Neutrophil (primary cell): ENCODE measurements at regions not wholly inside any gene's neighbourhood (a gene's known extent, or its start where the extent isn't known, plus 50 kb on each side); places are given as distances from the start of the nearest gene placed in this dataset.

Experiments used
- H3K27ac ChIP-seq: fragments of 200-600 bp; sonication (generic); 2 replicates; pipeline ENCODE4 v1.5.1; 2016; ENCODE audit warnings: mild to moderate bottlenecking, moderate library complexity
- H3K27me3 ChIP-seq: fragments of 200-600 bp; sonication (generic); 2 replicates; pipeline ENCODE4 v1.6.0; 2016; ENCODE audit warnings: mild to moderate bottlenecking
- H3K36me3 ChIP-seq: fragments of 200-600 bp; sonication (generic); 2 replicates; pipeline ENCODE4 v1.5.1; 2017
- H3K4me1 ChIP-seq, 2 experiments: fragments of 200-600 bp in 1 of 2; sonication (generic) in 1 of 2; 1 replicate in 1 of 2; 2 replicates in 1 of 2; pipeline versions ENCODE4 v1.5.1 to v1.6.1; 2013 to 2016; ENCODE audit warnings: low read depth in 1 of 2, low read length in 1 of 2, mild to moderate bottlenecking in 1 of 2, moderate library complexity in 1 of 2; ENCODE audit not compliant: control insufficient read depth in 1 of 2, insufficient read depth in 1 of 2
- H3K4me3 ChIP-seq, 2 experiments: fragments of 200-600 bp in 1 of 2; sonication (generic) in 1 of 2; 1 replicate in 1 of 2; 2 replicates in 1 of 2; pipeline ENCODE4 v1.5.1; 2013 to 2016; ENCODE audit warnings: low read depth in 1 of 2, low read length in 1 of 2, mild to moderate bottlenecking in 1 of 2, moderate library complexity in 1 of 2
- H3K9me3 ChIP-seq: fragments of 200-600 bp; sonication (generic); 2 replicates; pipeline ENCODE4 v1.5.1; 2016
- CTCF ChIP-seq: fragments of 200-600 bp; sonication (generic); IDR thresholded peaks from 2 replicates; pipeline ENCODE4 v1.5.1; 2016; ENCODE audit warnings: antibody characterized with exemption

- H3K27ac ChIP-seq: no peak overlapping the region
- no peaks in the 10 kb centered on the region for H3K36me3 ChIP-seq
- no peaks in the 10 kb centered on the region for H3K9me3 ChIP-seq
- no peaks in the 10 kb centered on the region for H3K4me1 ChIP-seq
- peaks cover 16% of the 10 kb centered on the region for H3K27me3 ChIP-seq
- TF ChIP-seq CTCF: no peak
- no peak overlapping the region for H3K4me3 ChIP-seq
Measured at GRCh38 chr22:49517211-49517610, 310.5 kb downstream of the BRD1 start.

- Histone ChIP-seq H3K4me1 (no peaks in the 10 kb centered on the region), H3K4me3 (no peak overlapping the region), H3K27me3 (peaks cover 16% of the 10 kb centered on the region), H3K36me3 (no peaks in the 10 kb centered on the region), H3K27ac (no peak overlapping the region), H3K9me3 (no peaks in the 10 kb centered on the region)
- TF ChIP-seq CTCF: no peak
Measured at GRCh38 chr22:49515475-49515874, 312.2 kb downstream of the BRD1 start.

- Histone ChIP-seq H3K4me1 (no peaks in the 10 kb centered on the region), H3K9me3 (no peaks in the 10 kb centered on the region), H3K27me3 (peaks cover 15% of the 10 kb centered on the region), H3K36me3 (no peaks in the 10 kb centered on the region), H3K27ac (no peak overlapping the region), H3K4me3 (no peak overlapping the region)
- no peak for TF ChIP-seq CTCF
Measured at GRCh38 chr22:49514641-49515040, 313.0 kb downstream of the BRD1 start.

GRCh38 chr22:49514211-49514610 lies 313.5 kb downstream of the BRD1 start:
- Histone ChIP-seq H3K27ac (no peak overlapping the region), H3K9me3 (no peaks in the 10 kb centered on the region), H3K4me3 (no peak overlapping the region), H3K27me3 (peaks cover 10% of the 10 kb centered on the region), H3K4me1 (no peaks in the 10 kb centered on the region), H3K36me3 (no peaks in the 10 kb centered on the region)
- TF ChIP-seq CTCF: no peak

GRCh38 chr22:49513358-49513851 lies 314.3 kb downstream of the BRD1 start:
- H3K4me3 ChIP-seq: no peak overlapping the region
- H3K27ac ChIP-seq: no peak overlapping the region
- no peaks in the 10 kb centered on the region for H3K4me1 ChIP-seq
- H3K9me3 ChIP-seq: no peaks in the 10 kb centered on the region
- no peak for TF ChIP-seq CTCF
- peaks cover 2% of the 10 kb centered on the region for H3K27me3 ChIP-seq
- H3K36me3 ChIP-seq: no peaks in the 10 kb centered on the region
